ENCODE measurements at regions not wholly inside any gene's neighbourhood (a gene's known extent, or its start where the extent isn't known, plus 50 kb on each side); places are given as distances from the start of the nearest gene placed in this dataset.

GRCh38 chr1:84758476-84758875 is 68.2 kb upstream of the SSX2IP start:
- no peak overlapping the region for H3K4me2 ChIP-seq (ENCODE audit: insufficient read depth, insufficient read length, low read length)
- H3T11ph ChIP-seq (ENCODE audit: low read length): no peak overlapping the region
- no peak overlapping the region for H3K9ac ChIP-seq (ENCODE audit: extremely low read depth, insufficient read length, low read length)
- no peaks in the 10 kb centered on the region for H3K23me2 ChIP-seq (ENCODE audit: insufficient read length, low read depth, low read length, poor library complexity, severe bottlenecking)
- H4K5ac ChIP-seq (ENCODE audit: insufficient read length, low read depth, low read length): no peak overlapping the region
- H3K23ac ChIP-seq (ENCODE audit: insufficient read length, low read depth, low read length): no peak overlapping the region
- Mint-ChIP-seq H3K4me3 (no peak overlapping the region), H3K27me3 (ENCODE audit: low read depth) (peaks cover 5% of the 10 kb centered on the region; the same call in 1 of the 2 replicates), H3K36me3 (ENCODE audit: insufficient read depth in 1 of 3, low read depth in 3 of 3) (no peaks in the 10 kb centered on the region), H3K27ac (no peak overlapping the region), H3K4me1 (peaks cover 36% of the 10 kb centered on the region in 2 experiments), H3K9me3 (no peaks in the 10 kb centered on the region)
- H2BK15ac ChIP-seq (ENCODE audit: low read depth, low read length): no peak overlapping the region
- H2AK5ac ChIP-seq (ENCODE audit: insufficient read length, low read length): no peak overlapping the region
- TF ChIP-seq CTCF (conservative IDR thresholded peaks at IDR 0.05): no peak
- H3K4me1 ChIP-seq (ENCODE audit: insufficient read depth, low read length): no peaks in the 10 kb centered on the region
- no peak overlapping the region for H2BK120ac ChIP-seq (ENCODE audit: low read depth, low read length, poor library complexity, severe bottlenecking)
- H3K79me2 ChIP-seq (ENCODE audit: insufficient read depth, low read length): no peaks in the 10 kb centered on the region
- no peak overlapping the region for H3K4ac ChIP-seq (ENCODE audit: low read depth, low read length)
- H2BK5ac ChIP-seq (ENCODE audit: insufficient read length, low read length): no peak overlapping the region
- peak overlapping the region; percentile 56; the same call in 1 of the 2 replicates for H3K14ac ChIP-seq (ENCODE audit: insufficient read depth, low read length)
- H3K56ac ChIP-seq (ENCODE audit: insufficient read length, low read depth, low read length): no peak overlapping the region
- H3K18ac ChIP-seq (ENCODE audit: insufficient read length, low read depth, low read length): no peak overlapping the region
- no peak overlapping the region for H2BK20ac ChIP-seq (ENCODE audit: low read depth, low read length, poor library complexity, severe bottlenecking)
- no peaks in the 10 kb centered on the region for H3K9me3 ChIP-seq (ENCODE audit: control insufficient read depth, low read depth, low read length)
- H4K20me1 ChIP-seq (ENCODE audit: control insufficient read depth, insufficient read depth, insufficient read length): no peaks in the 10 kb centered on the region
- H4K91ac ChIP-seq (ENCODE audit: insufficient read length, low read depth, low read length): no peak overlapping the region
- H2BK12ac ChIP-seq (ENCODE audit: insufficient read length, low read depth, low read length): no peak overlapping the region
- no peak overlapping the region for H4K8ac ChIP-seq (replicated peaks; ENCODE audit: insufficient read length, low read depth, low read length)
- WGBS (ENCODE audit: extremely low coverage, insufficient read length, low lambda C conversion rate): no CpG with 5 or more reads among the region's 3 CpGs
- no peak overlapping the region for H2AFZ ChIP-seq (ENCODE audit: low read length)
- H3K79me1 ChIP-seq (ENCODE audit: insufficient read depth, low read depth, low read length, poor library complexity, severe bottlenecking): no peaks in the 10 kb centered on the region
- no peak overlapping the region for H3K27ac ChIP-seq (ENCODE audit: insufficient read length, low read depth, low read length)
- no peak for DNase-seq
- no peaks in the 10 kb centered on the region for H3K27me3 ChIP-seq (ENCODE audit: insufficient read depth, low read length)

Data from H9 (cell line).